ENCODE measurements at regions not wholly inside any gene's neighbourhood (a gene's known extent, or its start where the extent isn't known, plus 50 kb on each side); places are given as distances from the start of the nearest gene placed in this dataset.

DNA sequence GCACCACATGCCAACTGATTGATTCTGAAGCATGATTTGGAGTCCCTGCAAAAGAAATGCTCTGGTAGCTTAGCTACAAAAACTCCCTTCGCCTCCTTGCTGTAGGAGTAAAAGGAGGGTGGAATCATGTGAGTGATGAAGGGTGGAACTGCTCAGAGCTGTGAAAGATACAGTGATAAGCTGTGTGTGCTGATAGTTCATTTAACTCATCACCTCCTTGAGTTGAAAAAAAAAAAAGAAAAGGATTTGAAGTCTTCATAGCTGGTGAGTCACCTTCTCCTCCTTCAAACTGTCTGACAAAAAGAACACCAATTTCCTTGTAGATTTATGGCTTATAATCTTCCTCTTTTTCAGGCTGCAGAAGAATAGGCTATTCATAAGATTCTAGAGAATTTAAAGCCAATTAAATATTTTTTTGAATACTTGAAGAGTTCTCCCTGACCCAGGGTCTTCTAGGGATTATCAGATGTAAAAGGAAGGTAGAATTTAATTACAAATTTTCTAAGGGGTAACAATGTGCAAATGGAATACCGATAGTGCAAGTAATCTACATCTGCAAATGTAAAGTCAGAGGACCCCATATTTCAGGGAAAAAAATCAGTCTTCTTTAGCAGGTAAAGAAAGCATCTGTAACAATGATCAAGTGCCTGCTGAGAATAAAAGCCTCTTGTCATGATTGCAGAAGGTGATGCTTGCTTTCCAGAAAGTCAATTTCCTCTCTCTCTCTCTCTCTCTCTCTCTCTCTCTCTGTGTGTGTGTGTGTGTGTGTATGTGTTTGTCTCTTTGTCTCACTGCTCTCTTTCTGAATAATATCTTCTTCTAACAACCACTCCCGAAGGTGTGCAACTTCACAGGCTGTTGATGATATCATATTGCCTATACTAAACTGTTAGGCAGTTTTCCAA is 208.8 kb upstream of the VEGFC start:
- TF ChIP-seq, protein P1, sequence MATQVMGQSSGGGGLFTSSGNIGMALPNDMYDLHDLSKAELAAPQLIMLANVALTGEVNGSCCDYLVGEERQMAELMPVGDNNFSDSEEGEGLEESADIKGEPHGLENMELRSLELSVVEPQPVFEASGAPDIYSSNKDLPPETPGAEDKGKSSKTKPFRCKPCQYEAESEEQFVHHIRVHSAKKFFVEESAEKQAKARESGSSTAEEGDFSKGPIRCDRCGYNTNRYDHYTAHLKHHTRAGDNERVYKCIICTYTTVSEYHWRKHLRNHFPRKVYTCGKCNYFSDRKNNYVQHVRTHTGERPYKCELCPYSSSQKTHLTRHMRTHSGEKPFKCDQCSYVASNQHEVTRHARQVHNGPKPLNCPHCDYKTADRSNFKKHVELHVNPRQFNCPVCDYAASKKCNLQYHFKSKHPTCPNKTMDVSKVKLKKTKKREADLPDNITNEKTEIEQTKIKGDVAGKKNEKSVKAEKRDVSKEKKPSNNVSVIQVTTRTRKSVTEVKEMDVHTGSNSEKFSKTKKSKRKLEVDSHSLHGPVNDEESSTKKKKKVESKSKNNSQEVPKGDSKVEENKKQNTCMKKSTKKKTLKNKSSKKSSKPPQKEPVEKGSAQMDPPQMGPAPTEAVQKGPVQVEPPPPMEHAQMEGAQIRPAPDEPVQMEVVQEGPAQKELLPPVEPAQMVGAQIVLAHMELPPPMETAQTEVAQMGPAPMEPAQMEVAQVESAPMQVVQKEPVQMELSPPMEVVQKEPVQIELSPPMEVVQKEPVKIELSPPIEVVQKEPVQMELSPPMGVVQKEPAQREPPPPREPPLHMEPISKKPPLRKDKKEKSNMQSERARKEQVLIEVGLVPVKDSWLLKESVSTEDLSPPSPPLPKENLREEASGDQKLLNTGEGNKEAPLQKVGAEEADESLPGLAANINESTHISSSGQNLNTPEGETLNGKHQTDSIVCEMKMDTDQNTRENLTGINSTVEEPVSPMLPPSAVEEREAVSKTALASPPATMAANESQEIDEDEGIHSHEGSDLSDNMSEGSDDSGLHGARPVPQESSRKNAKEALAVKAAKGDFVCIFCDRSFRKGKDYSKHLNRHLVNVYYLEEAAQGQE (IDR thresholded peaks at IDR 0.05; ENCODE audit: borderline replicate concordance in 1 of 2, low read depth in 1 of 2, low read length in 2 of 2) = no peak
- no peak for TF ChIP-seq POLR2A (IDR thresholded peaks at IDR 0.05; ENCODE audit: insufficient read depth in 1 of 2, low read depth in 2 of 2, low read length in 2 of 2)
- no peak for TF ChIP-seq ATF3 (CRISPR knock-in tag; IDR thresholded peaks at IDR 0.05)
- TF ChIP-seq ATF7-NPFF (CRISPR knock-in tag; IDR thresholded peaks at IDR 0.05; ENCODE audit: low read depth) = no peak
- no peak for TF ChIP-seq FOXM1 (CRISPR knock-in tag; IDR thresholded peaks at IDR 0.05)
- no peak for TF ChIP-seq CBX5 (CRISPR knock-in tag; IDR thresholded peaks at IDR 0.05; ENCODE audit: borderline replicate concordance)
- TF ChIP-seq SIN3B (IDR thresholded peaks at IDR 0.05; ENCODE audit: low read length) = no peak
- TF ChIP-seq, protein P2, sequence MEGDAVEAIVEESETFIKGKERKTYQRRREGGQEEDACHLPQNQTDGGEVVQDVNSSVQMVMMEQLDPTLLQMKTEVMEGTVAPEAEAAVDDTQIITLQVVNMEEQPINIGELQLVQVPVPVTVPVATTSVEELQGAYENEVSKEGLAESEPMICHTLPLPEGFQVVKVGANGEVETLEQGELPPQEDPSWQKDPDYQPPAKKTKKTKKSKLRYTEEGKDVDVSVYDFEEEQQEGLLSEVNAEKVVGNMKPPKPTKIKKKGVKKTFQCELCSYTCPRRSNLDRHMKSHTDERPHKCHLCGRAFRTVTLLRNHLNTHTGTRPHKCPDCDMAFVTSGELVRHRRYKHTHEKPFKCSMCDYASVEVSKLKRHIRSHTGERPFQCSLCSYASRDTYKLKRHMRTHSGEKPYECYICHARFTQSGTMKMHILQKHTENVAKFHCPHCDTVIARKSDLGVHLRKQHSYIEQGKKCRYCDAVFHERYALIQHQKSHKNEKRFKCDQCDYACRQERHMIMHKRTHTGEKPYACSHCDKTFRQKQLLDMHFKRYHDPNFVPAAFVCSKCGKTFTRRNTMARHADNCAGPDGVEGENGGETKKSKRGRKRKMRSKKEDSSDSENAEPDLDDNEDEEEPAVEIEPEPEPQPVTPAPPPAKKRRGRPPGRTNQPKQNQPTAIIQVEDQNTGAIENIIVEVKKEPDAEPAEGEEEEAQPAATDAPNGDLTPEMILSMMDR (CRISPR knock-in tag; IDR thresholded peaks at IDR 0.05) = no peak
- TF ChIP-seq CAMTA2 (CRISPR knock-in tag; IDR thresholded peaks at IDR 0.05; ENCODE audit: borderline replicate concordance) = no peak
- no peak for TF ChIP-seq ETV5 (CRISPR knock-in tag; IDR thresholded peaks at IDR 0.05; ENCODE audit: borderline replicate concordance)
- TF ChIP-seq, protein P3, sequence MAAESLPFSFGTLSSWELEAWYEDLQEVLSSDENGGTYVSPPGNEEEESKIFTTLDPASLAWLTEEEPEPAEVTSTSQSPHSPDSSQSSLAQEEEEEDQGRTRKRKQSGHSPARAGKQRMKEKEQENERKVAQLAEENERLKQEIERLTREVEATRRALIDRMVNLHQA (CRISPR knock-in tag; IDR thresholded peaks at IDR 0.05) = no peak
